ENCODE measurements at regions not wholly inside any gene's neighbourhood (a gene's known extent, or its start where the extent isn't known, plus 50 kb on each side); places are given as distances from the start of the nearest gene placed in this dataset.

- TF ChIP-seq REST (IDR thresholded peaks at IDR 0.05; ENCODE audit: low read depth) (no peak), EP300 (IDR thresholded peaks at IDR 0.05; ENCODE audit: borderline replicate concordance) (no peak; the same call in 1 of the 2 replicates), MAX (IDR thresholded peaks at IDR 0.05) (peak; percentile 30; the same call in 1 of the 2 replicates), NFIC (IDR thresholded peaks at IDR 0.05) (no peak), USF1 (IDR thresholded peaks at IDR 0.05) (no peak), ZBTB7A (IDR thresholded peaks at IDR 0.05; ENCODE audit: low read depth) (peak; percentile 65; the same call in 1 of the 2 replicates), EGR1 (IDR thresholded peaks at IDR 0.05) (0 out of 2 replicates have a peak, but pooled peaks have one; percentile 30), TCF12 (IDR thresholded peaks at IDR 0.05; ENCODE audit: low read depth) (no peak), FOXM1 (IDR thresholded peaks at IDR 0.05; ENCODE audit: borderline replicate concordance, low read depth) (no peak), CEBPB (IDR thresholded peaks at IDR 0.05) (no peak)
Measured at GRCh38 chr10:91163269-91163868, 57.1 kb upstream of the PCGF5 start.
